DMS114 treated with DMSO at 0.1 percent for 48 hours (cell line): ENCODE measurements at regions not wholly inside any gene's neighbourhood (a gene's known extent, or its start where the extent isn't known, plus 50 kb on each side); places are given as distances from the start of the nearest gene placed in this dataset.

Experiments used
- DNase-seq: peaks from one replicate; lab custom pipeline; 2025; ENCODE audit not compliant: unreplicated experiment; lab: John Stamatoyannopoulos, UW

DNA sequence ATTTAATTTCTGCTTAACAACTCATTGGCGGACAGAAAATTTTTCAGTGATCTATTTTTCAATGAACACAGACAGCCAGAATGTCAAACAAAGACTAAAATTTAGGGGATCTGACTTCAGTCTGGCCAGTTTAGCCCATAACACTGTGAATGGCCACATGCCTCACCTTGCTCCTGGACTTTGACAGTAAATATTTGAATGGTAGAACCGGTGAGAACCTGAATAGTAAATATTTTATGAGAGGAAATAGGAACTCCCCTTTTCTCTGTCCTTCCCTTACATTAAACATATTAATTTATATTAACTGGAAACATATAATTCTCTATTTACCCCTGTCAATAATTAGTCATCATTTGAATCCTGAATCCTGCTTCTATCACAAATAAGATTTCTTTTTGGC, 942.1 kb downstream of the KCNJ2 start:
- DNase-seq: no peak

DNA sequence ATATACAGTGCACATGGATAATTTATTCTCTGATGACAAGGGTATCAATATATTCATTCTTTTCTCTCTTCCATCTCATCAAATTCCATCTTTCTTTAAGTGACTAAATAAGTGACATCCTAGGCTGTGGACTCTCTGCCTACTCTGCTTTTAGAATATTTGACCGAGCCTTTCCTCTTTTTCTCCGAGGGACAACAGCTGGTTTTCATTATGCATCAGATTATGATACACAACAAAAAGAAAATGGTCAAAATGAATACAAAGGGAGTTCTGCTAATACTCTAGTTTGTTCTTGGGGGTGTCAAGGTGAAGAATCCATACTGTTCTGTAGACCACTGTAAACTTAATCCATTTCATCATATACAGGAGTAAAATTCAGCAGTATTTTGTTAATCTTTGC, 942.6 kb downstream of the KCNJ2 start:
- no peak for DNase-seq

DNA sequence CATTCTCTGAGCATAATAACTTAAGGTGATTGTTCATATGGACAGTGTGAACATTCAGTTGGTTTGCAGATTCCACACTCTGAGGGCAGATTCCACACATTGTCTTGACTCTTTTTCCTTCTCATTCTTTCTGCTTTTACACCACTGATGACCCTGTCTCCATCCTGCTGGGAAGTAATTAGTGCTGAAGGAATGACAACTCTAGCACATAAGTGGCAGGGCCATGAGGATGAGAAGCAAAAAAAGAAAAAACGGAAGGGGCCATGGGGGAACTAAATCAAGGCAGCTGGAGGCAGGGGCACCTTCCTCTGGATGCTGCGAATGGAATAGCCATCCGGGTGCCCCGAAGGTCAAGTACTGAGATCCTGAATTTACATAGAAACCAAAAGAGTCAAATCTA, 944.0 kb downstream of the KCNJ2 start:
- no peak for DNase-seq

DNA sequence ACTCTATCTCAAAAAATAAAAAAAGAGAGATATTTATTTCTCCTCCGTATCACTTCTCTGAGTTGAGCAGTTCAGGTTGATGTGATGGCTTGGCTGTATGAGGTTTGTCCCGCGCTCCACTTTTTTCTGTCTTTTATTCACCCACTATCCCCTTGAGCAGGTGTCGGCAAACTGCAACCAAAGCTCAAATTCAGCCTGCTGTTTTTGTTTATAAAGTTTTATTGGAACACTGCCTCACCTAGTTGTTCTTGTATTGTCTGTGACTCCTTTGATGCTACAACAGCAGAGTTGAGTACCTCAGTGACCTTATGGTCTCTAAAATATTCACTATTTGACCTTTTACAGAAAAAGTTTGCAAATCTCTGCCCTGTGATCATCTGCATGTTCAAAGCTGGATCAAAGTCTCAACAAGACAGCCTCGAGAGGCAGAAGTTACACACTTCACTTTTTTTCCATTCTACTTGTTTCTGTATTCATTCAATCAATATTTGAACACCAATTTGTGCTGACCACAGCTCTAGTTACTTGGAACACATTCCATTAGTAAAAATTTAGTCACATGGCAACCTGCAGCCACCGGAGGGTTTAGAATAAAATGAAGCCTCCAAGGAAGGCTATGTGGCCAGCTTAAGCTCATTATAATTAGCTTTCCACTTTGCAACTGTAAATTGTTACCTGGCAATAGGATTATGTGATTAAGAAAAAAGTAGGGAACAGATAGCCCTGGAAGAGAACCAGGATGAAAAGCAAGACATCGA, 945.8 kb downstream of the KCNJ2 start:
- DNase-seq: no peak

DNA sequence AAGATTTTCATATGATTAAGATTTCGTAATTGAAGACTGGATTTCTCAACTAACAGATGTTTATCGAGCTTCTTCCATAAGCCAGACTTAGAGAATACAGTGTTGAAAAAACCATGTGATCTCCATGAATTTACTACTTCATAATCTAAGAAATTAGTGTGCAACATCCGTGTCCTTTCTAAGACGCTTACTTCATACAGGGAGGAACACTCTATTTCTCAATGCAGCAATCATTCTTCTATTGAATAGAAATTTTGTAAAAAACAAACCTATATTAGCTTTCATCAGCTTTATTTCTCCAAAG, 946.3 kb downstream of the KCNJ2 start:
- no peak for DNase-seq

DNA sequence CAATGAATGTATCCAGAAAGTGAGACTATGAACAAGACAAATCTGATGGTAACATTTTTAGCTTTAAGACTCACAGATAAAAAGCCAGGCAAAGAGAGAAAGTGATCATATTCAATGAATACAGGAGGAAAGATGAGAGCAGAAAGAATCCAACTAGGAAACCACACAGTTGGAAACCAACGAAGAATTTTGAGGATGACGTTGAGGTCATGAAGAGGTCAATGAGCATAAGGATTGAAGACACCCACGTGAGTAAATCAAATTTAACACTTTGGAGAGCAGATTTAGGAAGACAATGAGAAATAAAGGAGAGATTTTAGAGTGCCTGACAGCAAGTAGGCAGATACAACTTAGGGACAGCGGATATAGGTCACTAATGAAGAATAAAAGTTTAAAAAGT, 948.1 kb downstream of the KCNJ2 start:
- no peak for DNase-seq

DNA sequence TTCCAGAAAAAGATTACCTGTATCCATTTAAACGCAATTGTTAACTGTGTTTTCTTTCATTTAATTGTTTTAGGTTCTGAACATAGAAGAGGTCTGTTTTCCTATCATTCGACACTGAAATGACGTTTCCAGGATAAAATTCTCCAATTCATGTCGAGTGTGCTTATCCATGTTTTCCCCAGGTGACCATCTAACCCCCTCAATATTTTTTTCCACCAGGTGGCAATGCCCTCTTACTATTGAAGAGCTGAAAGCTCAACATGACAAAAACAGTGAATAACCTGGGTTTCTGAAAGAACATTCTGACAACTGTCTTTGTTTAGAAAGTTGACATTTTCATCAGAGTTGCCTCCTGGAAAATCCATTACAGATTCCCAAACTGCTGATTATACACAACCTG, 948.7 kb downstream of the KCNJ2 start:
- DNase-seq: no peak

DNA sequence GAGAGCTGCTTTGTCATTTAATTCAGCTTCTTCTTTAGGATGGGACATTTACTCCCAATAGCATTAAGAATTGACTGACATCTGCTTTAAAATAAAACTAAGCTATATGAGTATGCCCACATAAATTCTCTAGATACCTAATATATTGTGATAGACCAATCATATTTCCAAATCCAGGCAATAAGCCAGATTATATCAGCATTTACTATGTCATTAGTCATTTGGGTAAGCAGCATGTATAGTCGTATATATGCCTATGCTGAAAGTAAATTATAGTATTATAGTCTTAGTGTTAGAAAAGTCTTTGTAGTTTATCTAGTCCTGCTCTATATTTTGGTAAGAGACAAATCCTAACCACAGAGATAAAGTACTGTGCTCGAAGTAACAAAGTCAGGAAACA, 958.1 kb downstream of the KCNJ2 start:
- no peak for DNase-seq

DNA sequence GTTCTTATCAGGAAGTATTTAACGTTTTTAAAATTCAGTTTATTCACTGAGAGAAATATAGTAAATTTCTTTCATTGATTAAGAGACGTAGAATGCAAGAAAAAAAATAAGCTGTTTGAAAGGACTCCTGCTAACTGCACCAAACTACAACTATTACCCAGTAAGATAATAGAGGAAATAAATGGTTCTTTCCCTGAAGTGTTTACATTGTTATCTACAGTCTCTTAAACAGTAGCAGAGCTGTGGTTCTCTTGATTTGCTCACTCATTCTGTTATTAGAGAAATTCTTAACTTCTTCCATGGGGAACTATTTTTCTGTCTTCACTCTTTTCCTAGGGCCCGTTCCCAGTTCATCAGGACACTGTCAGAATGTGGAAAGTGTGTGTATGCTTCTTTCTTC, 973.0 kb downstream of the KCNJ2 start:
- DNase-seq: no peak

DNA sequence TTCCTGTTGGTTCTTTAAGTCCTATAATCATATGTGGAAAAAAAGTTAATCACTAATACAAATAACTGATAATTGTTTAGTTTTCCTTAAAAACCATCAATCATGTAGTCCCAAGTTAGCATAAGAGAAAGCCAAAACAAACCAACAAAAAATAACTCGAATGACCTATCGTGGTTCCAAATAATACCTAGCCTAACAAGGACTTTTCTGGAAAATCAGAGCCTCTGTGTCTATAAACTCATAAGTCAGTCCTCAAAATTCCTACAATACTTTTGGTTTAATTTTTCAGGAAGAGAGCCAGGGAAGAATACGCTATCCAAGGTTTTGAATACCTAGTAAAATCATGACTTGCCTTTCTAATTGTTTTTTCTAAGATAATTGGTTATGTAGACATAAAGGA, 975.3 kb upstream of the SOX9 start:
- DNase-seq: no peak

DNA sequence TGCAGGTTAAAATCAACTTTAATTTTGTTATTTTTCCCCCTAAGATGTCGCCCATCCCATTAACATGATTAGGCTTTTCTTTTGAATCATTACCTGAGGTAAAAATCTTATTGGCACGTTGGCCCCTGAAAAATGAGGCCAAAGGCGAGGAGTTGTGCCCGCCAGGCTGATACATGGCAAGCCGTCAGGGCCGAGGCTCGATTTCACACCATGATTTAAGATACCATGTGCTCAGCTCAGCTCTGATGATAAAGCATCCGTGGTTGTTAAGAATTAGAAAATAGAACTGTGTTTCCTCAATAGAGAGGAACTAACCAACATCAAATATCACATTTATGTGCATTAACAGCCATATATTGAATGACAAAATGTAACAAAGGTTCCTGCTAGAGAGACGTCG, 972.9 kb upstream of the SOX9 start:
- no peak for DNase-seq

DNA sequence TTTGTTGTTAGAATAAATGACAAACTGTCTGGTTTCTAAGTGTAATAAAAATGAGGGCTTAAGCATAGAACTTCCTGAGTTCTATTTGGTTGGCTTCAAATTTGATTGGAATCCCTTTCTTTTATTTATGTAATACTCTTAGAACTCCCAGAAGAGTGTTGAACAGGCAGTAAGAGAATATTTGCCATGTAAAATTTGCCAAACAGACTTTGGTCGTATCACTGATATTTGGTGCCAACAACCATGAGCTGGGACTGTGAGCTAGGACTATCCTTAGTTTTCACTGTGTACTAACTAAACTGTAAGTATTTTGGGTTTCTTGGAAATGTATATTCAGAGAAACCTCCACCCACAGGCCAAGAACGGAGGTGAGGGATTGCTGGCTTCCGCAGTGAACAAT, 971.2 kb upstream of the SOX9 start:
- no peak for DNase-seq

DNA sequence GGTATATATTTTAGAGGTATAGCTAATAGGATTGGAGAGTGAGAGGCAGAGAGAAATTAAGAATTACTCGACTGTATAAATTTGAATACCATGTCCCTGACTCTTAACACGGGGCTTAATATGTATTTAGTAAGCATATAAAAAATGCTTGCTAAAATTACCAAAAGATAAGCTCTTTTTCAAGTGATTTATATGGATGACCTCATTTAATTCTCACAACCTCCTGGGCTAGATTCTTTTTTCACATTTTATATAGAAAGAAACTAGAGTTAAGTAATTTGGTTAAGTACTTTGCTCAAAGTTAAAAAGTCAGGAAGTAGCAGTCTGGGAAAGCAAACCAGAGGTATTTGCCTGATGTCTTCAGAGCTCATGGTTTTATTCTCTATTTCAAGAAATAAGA, 963.5 kb upstream of the SOX9 start:
- no peak for DNase-seq

DNA sequence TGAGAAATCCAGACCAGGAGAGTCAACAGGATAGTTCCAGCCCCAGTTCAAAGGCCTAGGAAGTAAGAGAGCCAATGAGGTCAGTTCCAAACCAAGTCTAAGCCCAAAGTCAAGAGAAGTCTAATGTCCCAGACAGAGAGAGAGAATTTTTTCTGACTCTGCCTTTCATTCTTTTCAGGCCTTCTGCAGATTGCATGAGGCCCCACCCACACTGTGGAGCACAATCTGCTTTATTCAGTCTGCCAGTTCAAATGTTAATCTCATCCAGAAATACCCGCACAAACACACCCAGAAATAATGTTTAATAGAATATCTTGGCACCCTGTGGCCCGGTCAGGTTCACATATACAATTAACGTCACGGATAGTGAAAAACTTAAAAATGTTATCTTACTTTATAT, 962.4 kb upstream of the SOX9 start:
- DNase-seq: no peak

DNA sequence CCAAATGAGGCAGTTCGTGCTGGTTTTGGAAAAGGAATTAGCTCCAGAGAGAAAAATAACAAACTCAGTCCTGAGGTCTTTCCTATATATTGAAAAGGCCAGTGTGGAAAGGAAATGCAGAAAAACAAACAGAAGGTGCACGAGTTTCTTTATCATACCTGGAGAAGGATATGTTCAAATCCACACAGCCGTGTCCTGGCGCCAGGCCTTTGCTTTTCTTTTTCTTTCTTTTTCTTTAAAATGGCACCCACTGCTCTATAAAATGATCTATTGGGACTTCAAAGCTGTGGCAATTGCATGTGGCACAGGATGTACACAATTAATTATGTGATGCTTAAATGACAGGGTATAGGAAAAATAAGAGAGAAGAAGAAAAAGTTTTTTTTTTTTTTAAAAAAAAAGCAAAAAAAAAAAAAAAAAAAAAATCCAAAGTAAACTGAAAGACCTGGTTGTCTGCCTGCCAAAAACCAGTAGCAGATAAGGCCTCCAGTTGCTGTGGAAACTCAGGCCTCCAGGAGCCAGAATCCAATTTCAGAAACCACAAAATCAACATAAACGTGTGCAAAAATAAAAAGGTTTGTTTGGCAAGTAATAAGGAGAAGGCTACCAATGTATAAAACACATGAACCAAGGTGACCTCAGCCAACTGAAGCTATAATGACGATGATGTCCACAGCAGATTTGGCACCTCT, 957.6 kb upstream of the SOX9 start:
- no peak for DNase-seq

DNA sequence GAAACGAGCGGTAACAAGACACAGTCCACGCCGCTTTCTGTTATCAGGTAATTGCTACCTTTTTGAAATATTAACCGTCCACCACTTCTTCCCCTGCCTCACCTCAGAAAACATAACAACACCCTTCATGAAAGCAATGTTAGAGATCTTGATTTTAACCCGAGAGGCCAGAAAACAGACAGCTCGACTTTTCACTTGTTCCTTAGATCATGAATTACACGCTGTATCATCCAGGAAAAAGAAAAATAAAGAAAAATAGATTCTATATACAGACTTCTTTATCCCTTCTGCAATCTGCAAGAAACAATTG, 957.1 kb upstream of the SOX9 start:
- no peak for DNase-seq

DNA sequence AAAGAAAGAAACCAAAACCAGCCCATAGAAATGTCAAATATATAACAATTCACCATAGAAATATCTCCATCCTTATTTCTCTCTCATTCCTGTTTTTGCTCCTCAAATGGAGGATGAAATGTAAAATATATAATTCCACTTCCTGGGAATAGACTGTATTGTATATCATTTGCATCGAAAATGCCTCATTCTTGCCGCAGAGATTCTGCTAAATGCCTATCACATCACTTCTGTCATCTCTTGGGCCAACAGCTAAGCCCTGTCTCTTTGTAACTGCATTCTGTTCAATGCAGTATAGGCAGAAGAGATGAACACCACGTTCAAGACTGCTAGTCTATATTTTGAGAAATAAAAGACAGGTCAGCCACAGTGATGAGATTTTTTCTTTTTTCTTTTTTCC, 956.3 kb upstream of the SOX9 start:
- no peak for DNase-seq

DNA sequence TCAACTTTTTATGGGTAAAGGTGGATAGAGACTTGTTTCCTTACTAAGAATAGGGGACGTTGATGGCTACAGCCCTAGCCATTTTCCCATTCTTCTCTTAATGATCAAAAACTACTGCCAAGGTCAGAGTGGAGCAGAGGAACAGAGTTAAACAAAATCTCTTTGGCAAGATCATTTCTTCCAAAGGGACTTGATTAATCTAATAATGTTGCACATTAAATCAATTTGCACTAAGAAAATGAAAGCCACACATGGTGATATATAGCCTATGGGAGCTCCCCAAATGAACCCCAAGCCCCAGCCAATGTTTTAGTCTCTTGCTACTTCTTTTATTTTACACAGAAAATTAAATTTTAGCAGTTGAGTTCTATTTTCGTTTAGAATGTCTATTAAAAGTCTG, 954.5 kb upstream of the SOX9 start:
- DNase-seq: no peak

DNA sequence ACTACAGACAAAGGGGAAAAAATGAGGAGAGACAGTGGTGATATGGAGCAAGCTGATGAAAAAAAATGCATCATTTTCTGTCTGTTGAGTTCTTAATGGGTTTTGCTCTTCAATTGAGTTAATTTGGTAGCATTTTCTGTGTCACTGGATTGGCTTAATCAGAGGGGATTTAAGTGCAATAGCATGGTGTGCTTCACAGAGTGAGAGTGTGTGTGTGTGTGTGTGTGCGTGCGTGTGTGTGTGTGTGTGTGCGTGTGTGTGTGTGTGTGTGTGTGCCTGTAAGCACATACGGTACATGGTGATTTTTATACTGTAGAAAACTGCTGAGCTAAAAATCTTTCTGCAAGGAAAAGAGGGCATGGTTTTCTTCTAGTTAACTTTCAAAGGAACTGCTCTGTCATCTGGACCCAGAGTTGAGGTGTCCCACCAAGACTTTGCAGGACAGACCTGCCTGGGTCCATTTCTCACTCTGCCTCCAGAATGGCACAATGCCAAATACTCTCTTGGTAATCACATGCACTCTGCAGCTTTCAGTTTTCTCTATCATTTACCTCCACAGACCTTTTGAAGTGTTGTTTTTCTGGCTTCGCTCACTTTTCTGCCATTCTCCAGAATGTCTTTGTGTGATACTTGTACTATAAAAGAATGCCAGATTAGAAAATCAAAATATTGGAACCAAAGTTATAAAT, 952.6 kb upstream of the SOX9 start:
- DNase-seq: no peak

DNA sequence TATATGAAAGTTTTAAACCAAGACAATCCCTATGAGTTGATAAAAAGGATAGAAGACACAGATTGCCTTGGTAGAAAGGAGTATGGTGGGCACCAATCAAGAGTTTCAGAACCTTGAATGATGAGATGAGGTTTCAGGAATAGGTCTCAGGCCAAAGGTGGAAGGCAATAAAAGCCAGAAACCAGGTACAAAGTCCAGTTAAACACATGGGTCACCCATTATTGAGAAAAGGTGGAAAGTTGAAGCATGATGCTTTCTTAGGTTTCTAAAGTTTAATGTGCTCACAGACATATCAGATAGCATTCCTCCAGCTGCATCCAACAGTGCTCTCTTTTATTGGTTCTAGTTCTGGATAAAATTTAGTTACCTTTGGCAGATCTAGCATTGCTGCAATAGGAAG, 950.8 kb upstream of the SOX9 start:
- no peak for DNase-seq

DNA sequence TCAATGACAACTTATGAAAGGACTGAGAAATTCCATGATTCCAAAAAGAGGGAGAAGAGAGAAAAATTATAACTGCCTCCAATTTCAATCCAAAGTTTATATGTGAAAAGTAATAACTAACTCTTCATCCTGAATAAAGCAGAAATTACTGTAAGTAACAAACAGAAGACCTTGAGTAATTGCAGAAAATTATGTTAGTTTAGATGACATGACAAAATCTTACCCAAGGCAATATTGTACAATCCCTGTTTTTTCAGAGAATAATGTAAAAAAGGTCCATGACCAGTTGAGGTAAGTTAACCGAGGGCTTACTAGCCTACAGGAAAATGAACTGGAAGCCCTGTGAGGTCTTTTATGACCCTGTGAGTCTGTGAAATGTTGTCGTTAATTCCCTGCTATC, 949.5 kb upstream of the SOX9 start:
- no peak for DNase-seq

DNA sequence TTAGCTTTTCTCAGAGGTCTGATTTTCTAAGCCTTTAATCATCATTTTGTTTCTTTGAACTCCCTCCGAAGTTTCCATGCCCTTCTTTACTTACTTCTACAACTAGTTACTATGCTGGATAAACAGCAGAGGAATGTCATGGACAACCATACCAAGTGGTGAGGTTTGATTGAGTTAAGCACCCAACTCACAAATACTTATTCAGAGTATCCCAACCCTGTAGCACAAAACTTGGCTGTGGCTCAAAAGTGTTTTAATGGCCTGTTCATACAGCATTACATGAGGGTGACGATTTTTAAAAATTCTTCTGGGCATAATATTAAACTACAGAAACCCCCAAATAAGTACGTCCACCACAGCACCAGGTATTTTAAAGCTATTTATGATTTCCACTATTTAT, 946.8 kb upstream of the SOX9 start:
- DNase-seq: no peak

DNA sequence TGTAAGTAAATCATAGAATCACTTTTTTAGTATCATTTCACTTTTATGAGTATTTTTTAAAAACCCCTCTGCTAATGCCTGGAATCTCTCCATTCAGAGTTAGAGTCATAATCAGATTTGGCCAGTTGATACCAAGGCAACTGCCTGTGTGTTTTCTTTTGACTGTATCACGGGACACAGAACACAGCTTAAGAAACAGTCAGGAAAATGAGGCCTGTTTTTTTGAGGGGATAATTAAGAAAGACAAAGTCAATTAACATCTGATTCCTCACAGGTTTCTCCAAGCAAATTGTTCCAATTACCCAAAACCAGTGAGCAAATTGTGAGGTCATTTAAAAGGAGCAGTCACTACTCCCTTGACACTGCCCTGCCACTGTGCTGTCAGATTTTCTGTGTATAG, 944.5 kb upstream of the SOX9 start:
- DNase-seq: no peak
